ENCODE measurements at regions not wholly inside any gene's neighbourhood (a gene's known extent, or its start where the extent isn't known, plus 50 kb on each side); places are given as distances from the start of the nearest gene placed in this dataset.

GRCh38 chr16:86395477-86395876 is 114.8 kb upstream of the FOXF1 start:
- no peak for TF ChIP-seq POLR2A (IDR thresholded peaks at IDR 0.05; ENCODE audit: low read depth, low read length)
- no peak for TF ChIP-seq POLR2AphosphoS5 (IDR thresholded peaks at IDR 0.05; ENCODE audit: low read depth, low read length)
